ENCODE measurements at regions not wholly inside any gene's neighbourhood (a gene's known extent, or its start where the extent isn't known, plus 50 kb on each side); places are given as distances from the start of the nearest gene placed in this dataset.

GRCh38 chr2:216800836-216801235, 59.0 kb downstream of the TNP1 start:
- TF ChIP-seq EZH2 (IDR thresholded peaks at IDR 0.05; ENCODE audit: low read length) (no peak), CTCF (optimal IDR thresholded peaks at IDR 0.05 in 1 of 3, IDR thresholded peaks at IDR 0.05 in 1 of 3, conservative IDR thresholded peaks at IDR 0.05 in 1 of 3; ENCODE audit: extremely low read depth in 1 of 3, insufficient read depth in 2 of 3, low read length in 3 of 3) (no peak)
